GM19455 (cell line): ENCODE measurements at regions not wholly inside any gene's neighbourhood (a gene's known extent, or its start where the extent isn't known, plus 50 kb on each side); places are given as distances from the start of the nearest gene placed in this dataset.

Experiments
- ATAC-seq: cut with Tn5 transposase; IDR thresholded peaks from one replicate; pipeline ENCODE4 v1.9.1; 2021; ENCODE audit not compliant: unreplicated experiment

DNA sequence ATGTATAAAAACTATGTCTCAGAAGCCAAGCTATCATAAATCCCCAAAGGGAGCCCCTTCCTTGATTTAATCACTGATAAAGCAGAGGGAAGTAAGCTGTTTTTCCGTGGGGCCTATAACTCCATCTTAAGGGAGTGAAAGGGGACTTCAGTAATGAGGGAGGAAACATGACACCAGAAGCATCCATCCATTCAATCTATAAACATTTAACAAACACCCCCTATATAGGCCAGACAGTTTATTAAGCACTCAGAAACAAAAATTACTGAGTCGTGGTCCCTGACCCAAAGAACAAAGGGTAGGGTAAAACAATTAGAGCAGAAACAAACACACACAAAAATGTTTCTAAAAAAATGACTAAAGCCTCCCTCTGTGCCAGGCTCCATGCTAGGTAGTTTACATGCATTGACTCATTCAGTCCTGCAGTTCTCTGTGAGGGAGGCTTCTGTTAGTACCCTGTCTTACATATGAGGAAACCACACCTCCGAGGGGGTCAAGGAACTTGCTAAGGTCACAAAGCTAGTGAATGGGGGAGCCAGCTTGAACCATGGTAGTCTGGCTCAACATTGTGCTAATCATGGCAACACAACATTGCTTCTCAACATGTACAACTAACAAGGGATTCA lies 472.1 kb downstream of the CDH2 start:
- no peak for ATAC-seq

DNA sequence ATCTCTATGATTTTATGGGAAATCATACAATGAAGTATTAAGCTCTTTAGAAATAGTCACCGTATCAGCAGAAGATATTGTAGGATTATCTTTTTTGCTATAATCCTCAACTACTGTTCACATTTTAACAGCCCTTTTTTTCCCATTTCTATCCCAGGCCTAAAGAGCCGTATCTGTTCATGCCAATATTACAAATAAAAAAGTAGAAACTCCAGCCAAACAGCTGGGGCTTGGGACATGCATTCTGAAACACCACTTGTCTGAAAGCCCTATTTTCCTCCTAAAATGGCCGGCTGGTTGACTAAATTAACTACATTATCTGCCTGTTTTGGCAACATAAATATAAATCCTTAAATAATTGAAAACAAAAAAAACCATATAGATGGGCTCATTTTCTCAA lies 477.8 kb downstream of the CDH2 start:
- ATAC-seq = no peak

DNA sequence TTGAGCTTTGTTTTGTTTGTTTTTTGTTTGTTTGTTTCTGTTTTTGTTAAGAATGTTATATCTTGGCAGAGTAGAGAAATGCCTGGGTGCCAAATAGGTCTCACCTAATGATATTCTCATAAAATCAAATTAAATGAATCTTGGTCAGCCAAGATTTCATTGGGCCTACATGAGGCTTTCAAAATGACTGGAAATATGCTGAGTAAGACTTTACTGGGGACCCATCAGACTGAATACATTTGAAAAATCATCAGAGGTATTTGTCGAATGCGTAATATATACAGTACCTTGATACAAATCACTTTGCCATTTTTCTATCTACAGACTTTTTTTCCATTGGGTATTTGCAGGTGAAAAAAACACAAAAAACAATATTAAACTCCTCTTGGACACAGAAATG lies 480.8 kb downstream of the CDH2 start:
- ATAC-seq = no peak

DNA sequence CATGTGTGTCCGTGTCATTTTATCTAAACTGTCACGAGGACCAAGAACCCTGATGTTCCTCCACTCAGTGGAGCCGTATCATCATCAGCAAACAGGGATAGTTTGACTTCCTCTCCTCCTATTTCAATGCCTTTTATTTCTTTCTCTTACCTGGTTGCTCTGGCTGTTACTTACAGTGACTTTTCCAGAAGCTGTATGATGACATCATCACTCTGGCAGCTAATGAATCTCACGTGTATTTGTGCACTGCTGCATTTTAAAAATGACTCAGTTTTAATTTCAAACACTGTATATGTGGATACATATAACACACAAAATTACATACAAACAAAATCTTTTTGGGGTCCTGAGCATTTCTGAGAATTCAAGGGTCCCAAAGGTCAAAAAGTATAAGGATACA lies 481.4 kb downstream of the CDH2 start:
- no peak for ATAC-seq

DNA sequence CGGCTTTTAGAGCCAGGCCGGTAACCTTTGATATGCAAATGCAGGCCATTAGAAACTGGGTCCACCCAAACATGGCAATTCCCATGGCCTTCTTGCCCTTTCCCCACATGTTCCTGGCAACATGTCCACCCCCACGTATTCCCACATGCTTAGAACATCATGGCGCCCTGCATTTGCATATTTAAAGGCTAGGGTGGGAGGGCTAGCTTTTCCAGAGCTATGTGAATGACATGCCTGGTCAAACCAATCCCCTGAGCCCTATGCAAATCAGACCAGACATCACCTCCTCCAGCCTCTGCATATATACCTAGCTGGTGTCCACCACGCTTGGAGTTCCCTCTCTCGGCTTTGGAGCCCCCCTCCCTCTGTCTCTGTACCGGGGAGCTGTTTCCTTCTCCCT lies 481.9 kb downstream of the CDH2 start:
- ATAC-seq = no peak

DNA sequence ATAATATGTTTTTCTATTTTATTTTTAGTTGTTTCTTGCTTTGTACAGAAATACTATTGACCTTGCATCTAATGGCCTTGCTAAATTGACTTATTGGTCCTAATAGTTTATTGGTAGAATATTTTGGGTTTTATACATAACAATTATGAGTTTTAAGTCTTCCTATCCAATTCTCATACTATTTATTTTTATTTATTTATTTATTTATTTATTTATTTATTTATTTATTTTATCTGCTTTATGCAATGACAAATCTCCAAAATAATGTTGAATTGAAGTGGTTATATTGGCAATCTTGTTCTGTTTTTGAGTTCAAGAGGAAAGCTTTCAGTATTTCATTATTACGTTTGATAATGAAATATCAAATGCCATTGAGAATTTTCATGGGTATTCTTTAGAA lies 488.3 kb downstream of the CDH2 start:
- ATAC-seq = no peak

DNA sequence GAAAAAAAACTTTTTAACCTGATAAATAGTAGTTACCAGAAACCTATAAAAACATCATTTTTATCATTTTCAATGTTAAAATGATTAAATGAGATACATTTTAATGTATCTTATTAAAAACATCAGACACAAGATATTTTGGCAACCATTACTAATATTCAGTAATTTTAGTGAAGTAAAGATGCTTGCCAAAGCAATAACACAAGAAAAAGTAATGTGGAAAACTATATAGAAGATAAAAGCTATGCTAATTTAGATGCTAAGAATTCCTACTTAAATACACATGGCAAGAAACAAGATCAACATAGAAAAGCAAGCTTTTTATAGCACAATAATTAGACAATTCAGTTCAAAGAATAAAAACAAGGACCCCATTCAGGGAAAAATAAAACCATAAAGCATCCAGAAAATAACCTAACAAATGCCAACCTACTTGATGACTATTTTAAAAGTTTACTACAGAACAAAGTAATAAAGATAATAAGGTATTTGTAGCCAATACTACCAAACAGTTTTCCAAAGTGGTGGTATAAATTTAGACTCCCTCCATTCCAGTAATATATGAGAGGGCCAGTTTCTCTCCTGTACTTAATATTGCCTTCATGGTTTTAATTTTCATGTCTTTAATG lies 489.5 kb downstream of the CDH2 start:
- ATAC-seq = no peak

DNA sequence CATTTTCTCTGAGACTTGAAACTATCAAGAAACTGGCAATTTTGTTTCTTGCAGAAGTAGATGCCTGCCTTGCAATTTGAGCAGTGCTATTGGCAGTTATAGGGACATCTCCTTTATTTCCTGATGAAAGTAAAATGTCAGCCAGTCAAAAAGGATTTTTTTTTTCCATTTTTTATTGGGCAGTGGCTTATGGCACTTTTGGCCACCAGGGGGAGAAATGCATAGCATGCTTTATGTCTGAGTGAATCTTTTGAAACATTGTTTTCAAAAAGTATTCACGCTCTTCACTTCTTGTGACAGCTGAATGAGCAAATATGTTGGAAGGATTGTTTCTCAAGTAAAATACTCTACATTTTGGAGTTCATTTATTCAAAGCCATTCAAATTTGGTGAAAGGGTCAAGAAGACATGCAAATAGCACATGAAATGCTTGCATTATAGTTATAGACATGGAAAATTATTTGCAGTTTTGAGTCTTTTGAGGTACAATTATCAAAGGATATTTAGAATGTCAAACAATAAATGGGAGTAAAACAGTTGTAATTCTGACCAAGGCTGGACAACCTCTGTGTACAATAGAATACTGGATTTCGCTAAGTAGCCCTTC lies 491.0 kb downstream of the CDH2 start:
- no peak for ATAC-seq

DNA sequence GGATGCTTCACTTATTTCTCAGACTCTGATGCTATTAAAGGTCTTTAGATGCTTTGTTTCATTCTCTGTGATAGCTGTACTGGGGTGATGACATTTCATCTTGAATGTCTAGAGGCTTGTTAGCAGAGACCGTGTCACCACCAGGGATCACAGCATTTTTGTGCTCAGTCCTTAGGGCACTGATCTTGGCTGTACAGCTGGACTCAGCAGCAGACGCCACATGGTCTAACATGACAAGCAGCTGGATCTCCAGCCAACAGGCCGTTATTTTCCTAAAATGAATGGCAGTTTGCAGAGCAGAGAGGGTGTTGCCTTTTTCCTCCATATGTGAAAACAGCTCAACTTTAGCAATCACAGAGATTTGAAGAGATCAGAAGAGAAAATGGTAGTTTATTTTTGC lies 491.8 kb downstream of the CDH2 start:
- no peak for ATAC-seq

DNA sequence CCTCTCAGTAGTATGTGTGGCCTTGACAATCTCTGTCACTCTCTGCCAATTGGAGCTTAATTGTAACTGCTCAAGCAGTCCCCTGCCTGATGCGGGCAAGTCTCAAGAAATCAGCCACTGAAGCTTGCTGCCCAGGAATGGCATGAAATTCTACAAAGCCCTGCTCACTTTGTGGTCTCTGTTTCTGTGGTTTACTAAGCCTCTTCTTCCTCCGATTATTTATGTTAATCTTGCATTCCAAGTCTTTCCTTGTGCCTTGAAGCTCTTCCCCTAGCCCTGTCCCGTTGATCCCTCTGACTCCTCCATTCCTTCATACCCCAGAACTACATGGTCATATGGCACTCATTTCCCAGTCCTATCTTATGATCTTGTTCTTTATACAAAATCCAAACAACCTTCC lies 489.3 kb upstream of the CHST9 start:
- no peak for ATAC-seq

DNA sequence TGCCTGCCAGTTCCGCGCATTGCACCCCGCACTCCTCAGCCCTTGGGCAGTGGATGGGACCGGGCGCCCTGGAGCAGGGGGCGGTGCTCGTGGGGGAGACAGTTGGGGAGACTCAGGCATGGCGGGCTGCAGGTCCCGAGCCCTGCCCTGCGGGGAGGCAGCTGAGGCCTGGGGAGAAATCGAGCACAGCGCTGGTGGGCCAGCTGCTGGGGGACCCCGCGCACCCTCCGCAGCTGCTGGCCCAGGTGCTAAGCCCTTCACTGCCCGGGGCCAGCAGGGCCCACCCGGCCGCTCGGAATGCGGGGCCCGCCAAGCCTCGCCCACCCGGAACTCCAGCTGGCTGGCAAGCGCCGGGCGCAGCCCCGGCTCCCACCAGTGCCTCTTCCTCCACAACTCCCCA lies 488.8 kb upstream of the CHST9 start:
- ATAC-seq = no peak

DNA sequence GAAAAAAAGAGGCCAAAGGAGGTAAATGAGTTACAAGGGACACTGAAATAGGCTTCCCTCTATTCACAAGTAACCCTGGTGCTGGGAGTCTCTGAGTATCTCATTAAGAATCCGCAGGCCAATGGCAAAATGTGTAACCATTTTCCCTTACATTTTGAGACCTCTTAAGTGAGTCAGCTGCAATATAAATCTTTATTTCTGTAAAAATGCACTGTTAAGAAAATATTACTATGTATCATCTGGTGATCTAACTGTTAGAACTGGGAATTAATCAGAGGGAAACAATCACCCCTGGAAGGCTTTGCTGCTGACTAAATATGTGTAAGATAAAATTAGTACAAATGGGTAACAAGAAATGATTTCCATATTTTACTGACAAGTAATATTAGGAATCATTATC lies 483.1 kb upstream of the CHST9 start:
- no peak for ATAC-seq

DNA sequence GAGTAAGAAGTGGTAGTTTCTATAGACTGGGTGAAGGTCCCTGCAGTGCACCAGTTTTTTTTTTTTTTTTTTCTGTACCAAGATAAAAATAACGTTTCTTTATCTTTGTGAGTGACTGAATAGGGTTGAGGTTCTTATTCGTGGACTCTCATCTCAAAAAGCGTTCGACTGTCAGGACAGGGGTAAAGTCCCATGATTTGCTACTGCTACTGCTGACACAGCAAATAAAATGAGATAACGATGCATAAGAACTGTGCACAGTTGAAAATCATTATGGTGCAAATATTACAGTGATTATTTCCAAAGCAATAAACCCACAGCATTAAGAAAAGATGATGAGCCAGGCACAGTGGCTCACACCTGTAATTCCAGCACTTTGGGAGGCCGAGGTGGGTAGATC lies 482.0 kb upstream of the CHST9 start:
- ATAC-seq = no peak

DNA sequence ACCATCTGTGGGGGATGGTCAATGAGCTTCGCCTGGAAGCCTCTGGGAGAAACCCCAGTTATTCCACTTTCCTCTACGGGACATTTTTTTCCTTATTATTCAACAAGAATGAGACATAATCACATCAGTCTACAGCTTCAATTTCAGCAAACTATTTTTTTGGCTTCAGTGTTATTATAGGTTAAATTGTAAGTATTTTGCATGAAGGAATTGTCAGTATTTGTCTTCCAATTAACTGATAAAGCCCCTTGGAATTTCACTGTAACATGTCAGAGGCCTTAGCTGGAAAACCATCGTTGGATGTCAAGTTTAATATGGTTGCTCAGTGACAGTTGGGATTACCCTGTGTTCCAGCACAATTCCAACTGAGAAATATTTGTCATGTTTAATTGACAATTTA lies 480.9 kb upstream of the CHST9 start:
- no peak for ATAC-seq

DNA sequence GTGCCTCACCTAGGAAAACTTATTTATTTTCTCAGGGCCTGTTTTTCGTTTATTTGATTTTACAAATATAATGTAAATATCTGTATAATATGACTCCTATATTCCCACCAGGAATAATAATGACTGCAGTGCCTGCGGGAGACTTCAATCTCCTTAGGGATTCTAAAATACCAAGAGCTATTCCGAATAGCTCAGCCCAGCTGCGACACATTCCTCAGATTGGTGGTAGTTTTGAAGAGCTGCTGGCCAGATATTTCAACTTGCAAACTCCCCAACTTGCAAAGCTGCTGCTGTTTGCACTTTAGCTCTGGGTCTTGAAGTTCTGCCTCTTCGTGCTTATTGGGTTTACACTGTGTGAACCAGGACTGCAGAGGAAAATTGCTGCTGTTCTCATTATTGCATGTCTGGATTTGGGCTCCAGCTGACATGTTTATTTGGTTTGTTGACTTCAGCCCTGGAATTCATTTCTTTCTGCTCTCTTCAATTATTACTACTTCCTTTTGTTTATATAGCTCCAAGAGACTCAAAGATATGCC lies 480.2 kb upstream of the CHST9 start:
- no peak for ATAC-seq

DNA sequence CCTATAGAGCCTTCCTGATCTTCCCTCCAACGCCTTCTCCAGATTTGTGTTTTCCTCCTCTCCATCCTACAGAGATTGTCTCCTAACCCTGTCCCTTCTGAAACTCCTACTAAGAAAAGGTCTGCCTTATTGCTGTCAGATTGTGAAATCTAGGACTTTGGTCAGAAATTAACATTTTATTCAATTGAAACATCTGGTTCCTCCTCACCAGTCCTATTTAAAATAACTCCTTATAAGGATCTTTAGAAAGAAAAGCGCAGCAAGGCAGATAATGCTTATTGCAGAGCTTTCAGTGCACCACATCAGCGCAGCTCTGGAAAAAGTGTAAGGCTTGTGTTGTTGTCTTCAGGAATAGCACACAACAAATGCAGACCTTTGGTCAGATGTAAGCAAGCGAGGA lies 477.8 kb upstream of the CHST9 start:
- no peak for ATAC-seq

DNA sequence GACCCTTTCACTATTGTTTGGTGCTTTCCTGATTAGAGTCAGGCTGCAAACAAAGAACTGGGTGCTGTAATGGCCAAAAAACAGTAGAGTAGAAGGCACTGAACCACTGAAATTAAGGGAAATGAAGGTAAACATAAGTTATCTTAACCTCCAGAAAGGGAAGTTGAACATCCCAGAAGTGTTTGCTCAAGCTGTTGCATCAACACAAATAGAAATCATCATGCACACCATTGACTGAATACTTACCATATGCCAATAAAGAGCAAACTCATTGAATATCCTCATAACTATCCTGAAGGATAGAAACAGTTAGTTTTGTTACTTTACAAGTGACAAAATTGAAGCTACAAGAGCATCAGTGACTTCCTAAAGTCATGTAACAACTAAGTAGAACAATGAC lies 477.4 kb upstream of the CHST9 start:
- ATAC-seq = no peak

DNA sequence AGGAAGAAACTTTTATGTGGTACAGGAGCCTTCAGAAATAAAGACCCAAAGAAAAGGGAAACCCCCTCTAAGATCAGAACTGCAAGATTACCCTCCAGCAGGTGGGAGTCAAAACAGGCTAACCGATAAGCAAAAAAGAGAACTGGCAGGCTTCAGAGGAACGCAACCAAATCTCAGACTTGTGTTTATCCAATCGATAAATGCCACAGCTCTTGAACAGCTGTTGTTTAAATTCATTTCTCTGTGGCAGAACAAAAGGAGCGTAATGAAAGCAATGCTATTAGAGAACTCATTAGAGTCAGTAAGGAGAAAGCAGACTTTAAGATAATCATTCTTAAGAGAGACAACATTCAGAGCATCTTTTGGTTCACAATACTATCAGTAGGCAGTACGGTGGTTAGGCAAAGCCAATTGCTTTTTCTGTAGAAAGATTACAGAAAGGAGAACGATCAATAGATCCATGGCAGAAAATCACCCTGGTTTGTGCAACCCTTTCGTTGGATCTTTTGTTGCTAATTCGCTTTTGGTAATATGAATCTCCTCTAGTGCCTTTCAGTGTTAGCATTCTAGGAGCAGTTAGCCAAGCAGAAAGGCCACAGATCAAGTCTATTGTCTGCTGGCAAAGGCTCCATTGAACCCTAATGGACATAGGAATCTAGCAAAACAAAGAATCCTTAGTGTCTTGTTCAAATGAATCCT lies 476.4 kb upstream of the CHST9 start:
- no peak for ATAC-seq

DNA sequence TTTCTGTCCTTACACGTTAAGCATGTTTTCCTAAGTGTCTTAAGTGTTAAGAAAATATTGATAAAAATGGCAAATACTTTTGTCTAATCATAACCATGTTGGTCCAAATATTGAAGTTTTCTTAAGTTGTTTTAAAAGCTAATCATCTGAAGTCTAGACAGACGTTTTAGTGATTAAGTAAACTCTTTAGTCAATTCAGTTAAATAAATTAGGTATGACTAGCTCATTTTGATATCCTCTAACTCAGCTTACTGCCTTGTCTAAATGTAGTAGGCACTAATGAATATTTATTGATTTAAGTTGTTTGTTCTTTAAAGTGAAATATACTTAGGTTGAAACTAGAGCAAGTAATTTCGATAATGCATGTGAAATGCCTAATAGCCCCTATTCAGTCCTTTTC lies 471.8 kb upstream of the CHST9 start:
- no peak for ATAC-seq

DNA sequence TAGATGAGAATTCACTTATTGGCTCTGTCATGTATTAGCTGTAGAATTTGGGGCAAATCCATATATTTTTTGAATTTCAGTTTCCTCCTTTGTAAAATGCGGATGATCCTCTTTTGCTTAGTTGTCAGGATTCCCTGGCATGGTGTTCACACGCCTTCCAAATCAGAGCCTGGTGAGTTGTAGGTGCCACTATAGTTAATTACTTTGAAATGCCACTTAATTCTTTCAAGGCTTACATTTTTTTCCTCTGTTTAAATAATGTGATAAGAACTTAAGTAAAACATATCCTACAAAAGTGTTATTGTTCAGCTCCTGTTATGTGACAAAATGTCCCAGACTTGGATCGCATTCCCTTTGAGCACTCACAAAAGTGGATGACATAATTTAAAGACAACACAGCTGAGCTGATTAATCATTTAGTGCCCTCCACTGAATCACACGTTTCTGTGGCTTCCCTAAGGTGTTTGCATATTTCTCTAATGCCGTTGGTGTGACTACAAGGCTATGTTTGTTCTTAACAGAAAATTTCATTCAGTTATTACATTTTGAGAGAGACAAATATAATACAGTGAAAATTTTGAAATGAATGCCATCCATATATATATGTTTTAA lies 471.2 kb upstream of the CHST9 start:
- no peak for ATAC-seq

DNA sequence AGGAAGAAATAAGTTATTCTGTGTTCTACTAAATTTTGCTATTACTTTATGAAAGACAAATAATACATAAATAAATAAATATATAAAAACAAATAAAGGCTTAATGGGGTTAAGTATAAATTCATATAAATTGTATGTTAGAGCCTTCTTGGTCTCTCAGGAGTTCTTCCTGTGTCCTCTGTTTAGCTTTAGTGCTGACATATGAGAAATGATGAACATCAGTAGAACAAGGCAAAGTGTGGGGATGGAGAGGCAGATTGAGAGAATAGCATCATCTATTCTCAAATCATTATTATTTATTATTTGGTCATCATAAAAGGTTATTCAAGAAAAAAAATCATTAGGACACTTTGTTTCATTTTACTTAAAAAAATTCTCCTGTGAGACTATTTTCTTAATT lies 468.1 kb upstream of the CHST9 start:
- no peak for ATAC-seq
